IPS-20b (cell line): ENCODE measurements at regions not wholly inside any gene's neighbourhood (a gene's known extent, or its start where the extent isn't known, plus 50 kb on each side); places are given as distances from the start of the nearest gene placed in this dataset.
A peak's percentile ranks its signal among the peaks of the same experiment; 100 is the strongest.

ENCODE experiments used
- H3K27ac ChIP-seq: one replicate; pipeline ENCODE4 v1.5.1; 2013; ENCODE audit warnings: low read length
- H3K27me3 ChIP-seq: 2 replicates; pipeline ENCODE4 v1.6.1; 2013; ENCODE audit warnings: mild to moderate bottlenecking, low read length, inconsistent platforms; ENCODE audit not compliant: insufficient read depth
- H3K36me3 ChIP-seq: 2 replicates; pipeline ENCODE4 v1.6.1; 2013; ENCODE audit warnings: low read depth, mild to moderate bottlenecking, inconsistent platforms, low read length, moderate library complexity; ENCODE audit not compliant: insufficient read depth
- H3K4me1 ChIP-seq: 2 replicates; pipeline ENCODE4 v1.6.1; 2013; ENCODE audit warnings: mild to moderate bottlenecking, control low read depth, inconsistent platforms, low read length, moderate library complexity; ENCODE audit not compliant: insufficient read depth
- H3K4me3 ChIP-seq: 2 replicates; pipeline ENCODE4 v1.5.1; 2013; ENCODE audit warnings: mild to moderate bottlenecking, low read length, inconsistent platforms
- H3K9ac ChIP-seq: 2 replicates; pipeline ENCODE4 v1.6.1; 2013; ENCODE audit warnings: low read depth, mild to moderate bottlenecking, inconsistent platforms, low read length, moderate library complexity
- H3K9me3 ChIP-seq: 2 replicates; pipeline ENCODE4 v1.6.1; 2013; ENCODE audit warnings: mild to moderate bottlenecking, low read depth, low read length, inconsistent platforms; ENCODE audit not compliant: insufficient read depth

DNA sequence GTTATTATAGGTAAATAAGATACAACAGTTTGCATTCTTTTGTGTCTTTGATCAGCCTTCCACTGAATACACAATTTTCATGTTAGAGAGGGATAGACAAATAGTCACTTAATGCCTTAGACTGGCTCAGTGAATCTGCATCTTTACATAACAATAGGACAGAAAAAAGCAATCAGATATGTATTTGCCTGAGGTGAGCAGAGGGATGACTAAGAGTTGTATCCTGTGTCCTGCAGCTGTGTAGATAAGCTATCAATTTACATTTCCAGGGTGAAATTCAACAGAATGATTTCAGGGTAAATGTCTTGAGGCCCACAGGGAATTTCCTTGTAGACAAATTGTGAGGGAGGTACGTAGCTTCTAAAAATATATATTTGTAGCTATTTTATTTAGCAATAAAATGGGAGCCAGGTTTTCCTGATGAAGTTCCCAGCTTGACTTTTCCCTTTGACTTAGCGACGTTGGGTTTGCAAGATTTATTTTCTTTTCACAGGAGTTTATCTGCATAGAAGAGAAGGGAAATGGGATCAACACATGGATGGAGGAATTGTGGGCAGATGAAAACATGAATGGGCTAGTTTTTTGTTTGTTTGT, 586.1 kb upstream of the CDH6 start:
- Histone ChIP-seq H3K9me3 (no peaks in the 10 kb centered on the region), H3K9ac (no peak overlapping the region), H3K4me1 (peaks cover 18% of the 10 kb centered on the region)

DNA sequence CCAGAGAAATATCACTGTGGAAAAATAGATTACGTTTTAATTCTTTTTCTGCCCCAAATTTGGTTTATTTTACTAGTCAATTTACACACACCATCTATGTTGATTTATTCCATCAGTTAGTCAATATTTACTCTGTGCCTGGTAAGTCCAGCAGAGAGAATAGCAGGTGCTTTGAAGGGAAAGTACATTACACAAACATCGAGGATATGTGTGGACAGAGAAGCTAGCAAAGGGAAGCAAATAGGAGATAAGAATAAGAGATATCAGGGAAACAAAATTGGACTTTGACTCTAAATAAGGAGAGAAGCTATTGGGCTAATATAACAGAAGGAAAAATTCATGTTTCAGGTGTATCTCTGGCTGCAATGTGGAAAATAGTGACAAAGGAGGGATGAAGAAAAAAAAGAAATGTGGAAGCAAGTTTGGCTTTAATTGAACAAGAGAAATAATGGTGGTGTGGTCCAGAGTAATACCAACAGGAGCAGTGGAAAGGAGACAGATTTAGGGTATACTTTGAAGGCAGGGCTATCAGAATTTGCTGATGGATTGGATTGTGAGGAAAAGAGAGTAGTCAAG, 587.7 kb upstream of the CDH6 start:
- H3K9ac ChIP-seq: no peak overlapping the region
- no peak overlapping the region for H3K27ac ChIP-seq
- peaks cover 18% of the 10 kb centered on the region for H3K4me1 ChIP-seq
- H3K27me3 ChIP-seq: peaks cover 15% of the 10 kb centered on the region
- H3K9me3 ChIP-seq: no peaks in the 10 kb centered on the region
- no peak overlapping the region for H3K4me3 ChIP-seq
- H3K36me3 ChIP-seq: no peaks in the 10 kb centered on the region

More for the DNA sequence above, 586.1 kb upstream of the CDH6 start:
- H3K36me3 ChIP-seq: no peaks in the 10 kb centered on the region
- H3K4me3 ChIP-seq: 0 out of 2 replicates have a peak overlapping the region, but pooled peaks have one; percentile 5
- H3K27me3 ChIP-seq: peaks cover 15% of the 10 kb centered on the region
- no peak overlapping the region for H3K27ac ChIP-seq

DNA sequence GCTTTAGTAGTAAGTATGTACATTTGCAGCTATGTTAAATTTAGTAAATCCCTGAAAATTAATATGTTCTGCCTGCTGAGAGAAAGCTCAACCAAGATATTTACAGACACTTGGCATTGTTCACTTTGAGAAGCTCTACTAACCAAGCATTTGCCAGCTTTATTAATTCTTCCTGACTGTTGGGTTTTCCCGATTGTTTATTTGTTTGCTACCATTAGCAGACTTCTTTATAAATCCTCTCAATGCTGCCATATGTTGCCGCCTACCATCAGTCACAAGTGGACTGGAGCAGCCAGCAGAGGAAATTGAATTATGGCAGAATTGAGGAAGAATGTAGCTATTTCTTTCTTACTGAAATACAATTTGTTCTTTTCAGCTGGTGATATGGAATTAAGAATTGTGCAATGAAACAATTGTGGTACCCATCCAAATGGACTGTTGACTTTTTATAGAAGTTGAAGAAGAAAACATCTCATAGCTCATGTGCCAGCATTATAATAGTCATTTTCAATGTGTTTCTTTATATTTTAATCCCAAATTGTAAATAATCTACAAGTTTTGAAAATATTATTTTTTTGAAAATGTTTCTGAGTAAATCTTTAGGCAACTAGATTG, 588.7 kb upstream of the CDH6 start:
- no peak overlapping the region for H3K27ac ChIP-seq
- H3K27me3 ChIP-seq: peaks cover 15% of the 10 kb centered on the region
- no peaks in the 10 kb centered on the region for H3K36me3 ChIP-seq
- H3K4me1 ChIP-seq: peaks cover 18% of the 10 kb centered on the region
- H3K9ac ChIP-seq: no peak overlapping the region
- H3K4me3 ChIP-seq: no peak overlapping the region
- no peaks in the 10 kb centered on the region for H3K9me3 ChIP-seq

DNA sequence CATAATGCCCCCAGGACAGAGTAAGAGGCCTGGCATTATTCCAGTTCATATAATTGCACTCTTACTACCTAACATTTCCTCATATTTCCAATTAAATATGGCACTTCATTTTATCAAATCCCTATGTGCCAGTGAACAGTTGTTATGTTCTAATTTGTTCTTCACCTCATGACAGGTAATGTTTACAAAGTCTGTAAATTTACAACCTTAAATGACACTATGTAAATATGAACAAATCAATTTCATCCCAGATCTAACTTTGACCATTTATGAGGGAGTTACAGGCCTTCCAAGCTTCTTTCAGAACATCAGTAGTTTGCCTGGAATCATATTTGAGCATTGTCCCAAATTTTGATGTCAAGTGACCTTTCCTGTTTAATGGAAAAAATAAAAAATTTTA, 592.6 kb upstream of the CDH6 start:
- Histone ChIP-seq H3K27ac (no peak overlapping the region), H3K9ac (no peak overlapping the region), H3K36me3 (no peaks in the 10 kb centered on the region), H3K4me3 (no peak overlapping the region), H3K4me1 (peaks cover 10% of the 10 kb centered on the region), H3K27me3 (peaks cover 5% of the 10 kb centered on the region), H3K9me3 (no peaks in the 10 kb centered on the region)

DNA sequence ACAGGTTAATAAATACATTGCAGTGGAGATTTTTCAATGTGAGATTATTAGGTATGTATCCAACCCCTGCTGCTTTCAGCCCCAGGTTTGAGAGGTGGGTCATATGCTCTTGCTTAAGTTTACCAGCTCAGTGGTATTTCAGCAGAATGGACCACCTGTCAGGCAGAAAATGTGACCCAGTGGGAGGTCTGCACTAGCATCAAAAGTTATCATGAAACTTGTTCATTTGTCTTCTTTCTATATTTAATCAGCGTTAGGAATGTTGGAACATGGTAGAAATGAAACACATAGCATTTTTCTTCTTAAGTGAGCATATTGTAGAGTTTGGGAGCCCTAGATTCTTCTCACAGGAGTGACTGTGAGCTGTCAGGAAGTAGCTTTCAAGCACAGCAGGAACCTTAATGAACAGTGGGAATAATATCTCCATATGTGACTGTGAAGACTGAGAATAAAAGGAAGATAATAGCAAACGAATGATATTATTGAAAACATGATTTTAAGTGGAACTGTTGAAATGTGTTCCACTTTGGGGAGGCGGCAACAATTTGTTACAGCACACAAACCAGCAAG, 596.9 kb upstream of the CDH6 start:
- Histone ChIP-seq H3K27ac (no peak overlapping the region), H3K27me3 (no peaks in the 10 kb centered on the region), H3K9ac (no peak overlapping the region), H3K36me3 (no peaks in the 10 kb centered on the region), H3K4me1 (peaks cover 25% of the 10 kb centered on the region), H3K4me3 (no peak overlapping the region), H3K9me3 (peaks cover 7% of the 10 kb centered on the region; the same call in 1 of the 2 replicates)

DNA sequence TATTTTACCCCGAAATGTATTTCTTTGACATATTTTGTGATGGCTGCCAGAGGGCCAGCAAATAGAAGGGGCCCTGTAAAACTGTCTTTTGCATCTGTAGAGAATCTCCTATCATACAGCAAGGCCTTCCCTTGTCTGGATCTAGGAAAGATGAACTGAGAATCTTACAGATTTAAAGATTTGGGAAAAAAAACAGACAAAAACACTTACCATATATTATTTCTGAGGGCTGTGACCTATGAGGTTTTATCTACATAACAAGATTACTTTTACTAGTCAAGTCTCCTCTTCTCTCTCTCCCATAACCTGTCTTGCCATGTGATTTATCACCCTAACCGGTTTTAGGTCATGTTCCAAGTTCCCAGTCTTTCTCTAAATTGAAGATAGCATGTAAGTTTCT, 599.2 kb upstream of the CDH6 start:
- Histone ChIP-seq H3K36me3 (no peaks in the 10 kb centered on the region), H3K27ac (no peak overlapping the region)

DNA sequence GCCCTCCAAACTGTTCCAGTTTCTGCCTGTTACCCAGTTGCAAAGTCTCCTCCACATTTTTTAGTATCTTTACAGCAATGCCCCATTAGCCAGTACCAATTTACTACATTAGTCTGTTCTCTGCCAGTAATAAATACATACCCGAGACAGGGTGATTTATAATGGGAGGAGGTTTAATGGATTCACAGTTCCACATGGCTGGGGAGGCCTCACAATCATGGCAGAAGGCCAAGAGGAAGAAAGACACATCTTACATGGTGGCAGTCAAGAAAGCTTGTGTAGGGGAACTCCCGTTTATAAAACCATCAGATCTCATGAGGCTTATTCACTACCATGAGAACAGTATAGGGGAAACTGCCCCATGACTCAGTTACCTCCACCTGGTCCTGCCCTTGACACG, 600.7 kb upstream of the CDH6 start:
- no peak overlapping the region for H3K4me3 ChIP-seq
- peaks cover 7% of the 10 kb centered on the region; the same call in 1 of the 2 replicates for H3K9me3 ChIP-seq
- no peak overlapping the region for H3K27ac ChIP-seq
- H3K4me1 ChIP-seq: peaks cover 25% of the 10 kb centered on the region
- no peak overlapping the region for H3K9ac ChIP-seq
- no peaks in the 10 kb centered on the region for H3K36me3 ChIP-seq
- no peaks in the 10 kb centered on the region for H3K27me3 ChIP-seq

More for the DNA sequence above, 599.2 kb upstream of the CDH6 start:
- H3K4me1 ChIP-seq: peaks cover 25% of the 10 kb centered on the region
- peaks cover 7% of the 10 kb centered on the region; the same call in 1 of the 2 replicates for H3K9me3 ChIP-seq
- H3K9ac ChIP-seq: no peak overlapping the region
- no peaks in the 10 kb centered on the region for H3K27me3 ChIP-seq
- H3K4me3 ChIP-seq: no peak overlapping the region

DNA sequence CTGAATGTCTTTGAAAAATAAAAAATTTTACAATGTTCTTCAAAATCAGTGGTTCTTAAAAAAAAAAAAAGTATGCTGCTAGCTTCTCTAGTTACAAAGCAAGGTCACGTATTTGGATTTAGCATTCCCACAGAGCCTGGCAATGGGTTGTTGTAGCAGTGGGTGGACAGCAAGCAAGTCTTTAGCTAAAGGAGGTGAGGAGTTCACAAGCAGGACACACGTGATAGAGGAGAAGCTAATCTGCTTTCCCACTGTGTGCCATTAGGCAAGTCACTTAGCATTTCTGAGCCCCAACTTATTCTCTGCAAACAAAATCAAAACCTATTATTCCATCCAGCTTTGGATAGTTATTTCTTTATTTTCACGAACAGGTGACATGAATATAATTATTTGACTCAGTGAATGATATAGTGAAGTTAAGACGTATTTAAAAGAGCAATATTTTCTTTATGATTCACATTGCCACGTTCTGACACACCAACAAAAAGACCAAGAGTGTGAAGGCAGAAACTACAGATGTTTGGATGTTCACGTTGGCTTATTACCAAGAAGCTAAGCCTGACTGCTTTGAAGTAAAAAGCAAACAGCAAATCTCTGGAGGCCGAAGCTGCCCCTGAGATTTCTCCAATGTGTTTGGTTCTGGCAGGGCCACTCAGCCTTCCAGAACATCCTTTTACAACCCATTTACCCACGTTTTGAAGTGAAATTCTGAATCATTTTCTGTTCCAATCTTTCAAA, 612.1 kb upstream of the CDH6 start:
- Histone ChIP-seq H3K27me3 (no peaks in the 10 kb centered on the region), H3K36me3 (no peaks in the 10 kb centered on the region), H3K4me3 (no peak overlapping the region), H3K4me1 (peaks cover 9% of the 10 kb centered on the region), H3K9ac (no peak overlapping the region), H3K9me3 (no peaks in the 10 kb centered on the region), H3K27ac (no peak overlapping the region)

DNA sequence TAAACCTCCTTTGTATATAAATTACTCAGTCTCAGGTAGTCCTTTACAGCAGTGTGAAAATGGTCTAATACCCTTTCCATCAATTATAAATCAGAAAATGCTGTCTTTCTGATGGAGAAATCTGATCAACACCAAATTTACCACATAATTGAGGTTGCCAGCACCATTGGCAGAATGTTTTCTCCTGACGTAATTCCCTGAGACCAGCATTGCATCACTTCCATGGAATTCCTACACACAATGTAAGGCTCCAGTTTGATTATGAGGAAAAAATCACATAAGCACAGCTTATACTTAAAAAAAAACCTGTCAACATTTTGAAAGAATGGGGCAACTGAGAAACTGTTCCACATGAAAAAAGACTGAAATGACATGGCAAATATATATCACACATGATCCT, 618.7 kb upstream of the CDH6 start:
- Histone ChIP-seq H3K9me3 (no peaks in the 10 kb centered on the region), H3K36me3 (no peaks in the 10 kb centered on the region), H3K4me3 (no peak overlapping the region), H3K9ac (no peak overlapping the region), H3K27me3 (no peaks in the 10 kb centered on the region), H3K4me1 (no peaks in the 10 kb centered on the region), H3K27ac (no peak overlapping the region)

DNA sequence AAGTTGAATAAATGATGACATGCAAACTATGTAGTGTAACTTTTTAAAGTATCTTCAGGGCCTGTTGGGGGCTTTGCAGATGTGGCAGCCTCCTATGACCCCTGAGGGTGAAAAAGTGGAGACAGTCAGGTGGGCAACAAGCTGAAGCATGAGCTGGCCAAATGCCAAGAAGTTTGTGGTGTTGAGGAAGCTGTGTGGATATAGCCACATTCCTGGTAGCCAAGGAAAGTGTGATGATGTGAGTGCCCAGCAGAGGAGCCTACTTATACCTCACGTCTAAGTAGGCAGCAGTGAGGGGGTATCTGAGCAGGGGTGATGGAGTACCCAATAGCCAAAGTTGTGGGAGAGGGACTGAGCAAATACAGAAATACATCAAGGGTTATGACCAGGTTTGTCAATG, 621.2 kb upstream of the CDH6 start:
- H3K9me3 ChIP-seq: no peaks in the 10 kb centered on the region
- no peaks in the 10 kb centered on the region for H3K4me1 ChIP-seq
- H3K4me3 ChIP-seq: no peak overlapping the region
- no peaks in the 10 kb centered on the region for H3K36me3 ChIP-seq
- H3K27me3 ChIP-seq: no peaks in the 10 kb centered on the region
- H3K27ac ChIP-seq: no peak overlapping the region
- no peak overlapping the region for H3K9ac ChIP-seq

DNA sequence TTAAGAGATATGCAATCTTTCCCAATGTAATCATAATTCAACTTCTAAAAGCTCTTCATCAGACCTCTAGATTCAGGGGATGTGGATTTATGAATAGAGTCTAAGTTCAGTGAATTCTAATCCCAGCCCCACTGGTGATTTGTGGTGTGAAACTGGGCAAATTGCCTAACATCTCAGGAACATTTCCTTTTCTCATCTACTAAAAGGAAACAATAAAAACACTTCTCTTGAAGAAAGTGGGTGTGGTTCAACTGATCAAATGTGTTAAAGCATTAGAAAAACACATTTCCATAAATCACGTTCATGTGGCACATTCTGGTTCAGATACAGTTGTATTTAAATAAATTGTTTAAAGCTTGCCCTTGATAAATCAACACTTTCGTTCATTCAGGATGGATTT, 631.7 kb upstream of the CDH6 start:
- Histone ChIP-seq H3K9me3 (no peaks in the 10 kb centered on the region), H3K36me3 (no peaks in the 10 kb centered on the region), H3K9ac (no peak overlapping the region), H3K27ac (no peak overlapping the region), H3K4me1 (peaks cover 7% of the 10 kb centered on the region; the same call in 1 of the 2 replicates), H3K4me3 (no peak overlapping the region), H3K27me3 (no peaks in the 10 kb centered on the region)
